ENCODE measurements at regions not wholly inside any gene's neighbourhood (a gene's known extent, or its start where the extent isn't known, plus 50 kb on each side); places are given as distances from the start of the nearest gene placed in this dataset.

DNA sequence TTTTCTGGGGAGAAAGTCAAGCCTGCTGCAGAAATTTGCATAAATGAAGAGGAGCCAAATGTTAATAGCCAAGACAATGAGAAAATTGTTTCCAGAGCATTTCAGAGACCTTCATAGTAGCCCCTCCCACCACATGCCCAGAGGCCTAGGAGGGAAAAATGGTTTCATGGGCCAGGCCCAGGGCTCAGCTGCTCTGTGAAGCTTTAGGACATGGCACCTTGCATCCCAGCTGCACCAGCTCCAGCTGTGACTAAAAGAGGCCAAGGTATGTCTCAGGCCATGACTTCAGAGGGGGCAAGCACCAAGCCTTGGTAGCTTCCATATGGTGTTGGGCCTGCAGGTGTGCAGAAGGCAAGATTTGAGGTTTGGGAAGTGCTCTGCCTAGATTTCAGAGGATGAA lies 258.8 kb upstream of the SATB1 start:
- Mint-ChIP-seq H3K9me3 (peaks cover 3% of the 10 kb centered on the region), H3K4me3 (no peak overlapping the region), H3K27ac (no peak overlapping the region), H3K4me1 (ENCODE audit: low read depth) (peaks cover 39% of the 10 kb centered on the region), H3K27me3 (no peaks in the 10 kb centered on the region), H3K36me3 (ENCODE audit: low read depth) (no peaks in the 10 kb centered on the region)
- ChIA-PET POLR2A (no interaction called here), CTCF (no interaction called here)
- Histone ChIP-seq H3K27ac (ENCODE audit: low read depth in 1 of 2, low read length in 2 of 2) (no peak overlapping the region), H3K9me3 (ENCODE audit: control insufficient read depth in 1 of 2, insufficient read depth in 1 of 2, low read length in 2 of 2) (peaks cover 3 to 4% of the 10 kb centered on the region in 2 experiments), H3K27me3 (ENCODE audit: control insufficient read depth in 1 of 2, insufficient read depth in 2 of 2, low read length in 2 of 2) (no peaks in the 10 kb centered on the region), H3K4me1 (ENCODE audit: insufficient read depth, low read length) (peaks cover 4% of the 10 kb centered on the region), H3K4me3 (ENCODE audit: low read length) (no peak overlapping the region), H3K36me3 (ENCODE audit: insufficient read depth, low read length) (no peaks in the 10 kb centered on the region)
- TF ChIP-seq, protein P1, sequence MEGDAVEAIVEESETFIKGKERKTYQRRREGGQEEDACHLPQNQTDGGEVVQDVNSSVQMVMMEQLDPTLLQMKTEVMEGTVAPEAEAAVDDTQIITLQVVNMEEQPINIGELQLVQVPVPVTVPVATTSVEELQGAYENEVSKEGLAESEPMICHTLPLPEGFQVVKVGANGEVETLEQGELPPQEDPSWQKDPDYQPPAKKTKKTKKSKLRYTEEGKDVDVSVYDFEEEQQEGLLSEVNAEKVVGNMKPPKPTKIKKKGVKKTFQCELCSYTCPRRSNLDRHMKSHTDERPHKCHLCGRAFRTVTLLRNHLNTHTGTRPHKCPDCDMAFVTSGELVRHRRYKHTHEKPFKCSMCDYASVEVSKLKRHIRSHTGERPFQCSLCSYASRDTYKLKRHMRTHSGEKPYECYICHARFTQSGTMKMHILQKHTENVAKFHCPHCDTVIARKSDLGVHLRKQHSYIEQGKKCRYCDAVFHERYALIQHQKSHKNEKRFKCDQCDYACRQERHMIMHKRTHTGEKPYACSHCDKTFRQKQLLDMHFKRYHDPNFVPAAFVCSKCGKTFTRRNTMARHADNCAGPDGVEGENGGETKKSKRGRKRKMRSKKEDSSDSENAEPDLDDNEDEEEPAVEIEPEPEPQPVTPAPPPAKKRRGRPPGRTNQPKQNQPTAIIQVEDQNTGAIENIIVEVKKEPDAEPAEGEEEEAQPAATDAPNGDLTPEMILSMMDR (IDR thresholded peaks at IDR 0.05), result no peak
- ATAC-seq (ENCODE audit: poor library complexity) (no peak), DNase-seq (no peak)
- intact Hi-C loops (cut with DNase I, micrococcal nuclease), result no loop called here

DNA sequence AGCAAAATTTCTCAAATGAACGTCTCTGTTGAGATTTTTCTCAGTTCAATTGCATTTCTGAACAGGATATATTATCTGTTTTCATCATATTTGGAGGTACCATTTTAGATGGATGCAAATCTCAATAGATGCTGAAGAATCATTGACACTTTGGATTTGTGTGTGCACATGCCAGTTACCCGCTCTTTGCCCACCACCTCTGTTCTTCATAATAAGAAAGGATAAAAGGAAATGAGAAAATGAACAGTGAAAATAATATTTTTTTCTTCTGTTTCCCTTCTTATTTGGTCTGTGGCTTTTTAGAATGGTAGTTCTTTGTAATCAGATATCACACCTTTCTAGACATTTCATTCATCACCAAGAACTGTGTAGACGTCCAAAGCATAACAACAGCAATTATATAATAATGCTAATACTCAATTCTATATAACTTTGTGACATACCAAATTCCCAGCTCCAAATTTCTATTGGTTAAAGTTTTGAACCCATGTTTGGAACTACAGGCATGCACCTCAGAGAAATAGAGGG lies 256.7 kb upstream of the SATB1 start:
- Mint-ChIP-seq H3K4me3 (no peak overlapping the region), H3K27me3 (no peaks in the 10 kb centered on the region)
- POLR2A ChIA-PET, result no interaction called here

GRCh38 chr3:18680758-18681157 lies 255.6 kb upstream of the SATB1 start:
- Mint-ChIP-seq H3K27me3 (no peaks in the 10 kb centered on the region), H3K4me3 (no peak overlapping the region), H3K27ac (no peak overlapping the region), H3K36me3 (ENCODE audit: low read depth) (no peaks in the 10 kb centered on the region), H3K9me3 (peaks cover under 1% of the 10 kb centered on the region), H3K4me1 (ENCODE audit: low read depth) (peaks cover 66% of the 10 kb centered on the region)
- Histone ChIP-seq H3K27ac (ENCODE audit: low read depth in 1 of 2, low read length in 2 of 2) (no peak overlapping the region), H3K9me3 (ENCODE audit: control insufficient read depth in 1 of 2, insufficient read depth in 1 of 2, low read length in 2 of 2) (peaks cover 3 to 4% of the 10 kb centered on the region in 2 experiments), H3K36me3 (ENCODE audit: insufficient read depth, low read length) (no peaks in the 10 kb centered on the region), H3K27me3 (ENCODE audit: control insufficient read depth in 1 of 2, insufficient read depth in 2 of 2, low read length in 2 of 2) (no peaks in the 10 kb centered on the region), H3K4me1 (ENCODE audit: insufficient read depth, low read length) (peaks cover 13% of the 10 kb centered on the region), H3K4me3 (ENCODE audit: low read length) (no peak overlapping the region)
- DNase-seq (no peak), ATAC-seq (ENCODE audit: poor library complexity) (no peak)
- TF ChIP-seq, protein P1 (IDR thresholded peaks at IDR 0.05), result no peak
- ChIA-PET CTCF (no interaction called here), POLR2A (no interaction called here)
- intact Hi-C loops (cut with DNase I, micrococcal nuclease), result no loop called here

More for the DNA sequence above, 256.7 kb upstream of the SATB1 start:
- peaks cover 60% of the 10 kb centered on the region for H3K4me1 Mint-ChIP-seq (ENCODE audit: low read depth)
- TF ChIP-seq, protein P1 (IDR thresholded peaks at IDR 0.05), result no peak
- H3K9me3 Mint-ChIP-seq, result peaks cover 3% of the 10 kb centered on the region
- no peaks in the 10 kb centered on the region for H3K27me3 ChIP-seq (ENCODE audit: control insufficient read depth in 1 of 2, insufficient read depth in 2 of 2, low read length in 2 of 2)
- intact Hi-C loops (cut with DNase I, micrococcal nuclease), result no loop called here
- peaks cover 3 to 4% of the 10 kb centered on the region in 2 experiments for H3K9me3 ChIP-seq (ENCODE audit: control insufficient read depth in 1 of 2, insufficient read depth in 1 of 2, low read length in 2 of 2)
- H3K4me1 ChIP-seq (ENCODE audit: insufficient read depth, low read length), result peaks cover 13% of the 10 kb centered on the region
- H3K4me3 ChIP-seq (ENCODE audit: low read length), result no peak overlapping the region
- no peak overlapping the region for H3K27ac ChIP-seq (ENCODE audit: low read depth in 1 of 2, low read length in 2 of 2)
- no peaks in the 10 kb centered on the region for H3K36me3 ChIP-seq (ENCODE audit: insufficient read depth, low read length)
- CTCF ChIA-PET, result no interaction called here
- no peaks in the 10 kb centered on the region for H3K36me3 Mint-ChIP-seq (ENCODE audit: low read depth)
- no peak for DNase-seq
- H3K27ac Mint-ChIP-seq, result no peak overlapping the region
- no peak for ATAC-seq (ENCODE audit: poor library complexity)

All from CD4-positive, alpha-beta T cell (primary cell).